Adrenal gland (tissue), 9 donors: ENCODE measurements at regions not wholly inside any gene's neighbourhood (a gene's known extent, or its start where the extent isn't known, plus 50 kb on each side); places are given as distances from the start of the nearest gene placed in this dataset.

Experiments used
- DNase-seq, 7 donors: peaks; one replicate each; pipeline ENCODE4 v3.0.0-alpha.2; 2019 to 2020
- H3K27ac ChIP-seq, 5 donors: fragments of 200-600 bp; sonication (generic) in 4 of 5; 1 replicate in 3 of 5; 2 replicates in 2 of 5; pipeline versions ENCODE4 v1.5.1 to v1.8.0; 2016 to 2020; ENCODE audit warnings: mild to moderate bottlenecking in 1 of 5
- H3K27me3 ChIP-seq: fragments of 200-600 bp; 2 replicates; pipeline ENCODE4 v1.8.0; 2021
- H3K36me3 ChIP-seq, 2 donors: fragments of 200-600 bp; replicated peaks in 1 of 2; 1 replicate in 1 of 2; 2 replicates in 1 of 2; pipeline versions ENCODE4 v1.5.1 to v1.8.0; 2018 to 2022
- H3K4me1 ChIP-seq, 2 donors: fragments of 200-600 bp; replicated peaks in 1 of 2; 1 replicate in 1 of 2; 2 replicates in 1 of 2; pipeline versions ENCODE4 v1.5.1 to v1.8.0; 2018 to 2021
- H3K4me3 ChIP-seq, 4 donors: fragments of 200-600 bp; sonication (generic) in 3 of 4; one replicate each; pipeline ENCODE4 v1.5.1; 2016 to 2018
- H3K9me3 ChIP-seq, 3 donors: fragments of 200-600 bp; sonication (generic) in 1 of 3; replicated peaks in 1 of 3; 1 replicate in 2 of 3; 2 replicates in 1 of 3; pipeline versions ENCODE4 v1.5.1 to v1.8.0; 2016 to 2021
- CTCF ChIP-seq, 6 experiments: fragments of 450-650 bp in 4 of 6; fragments of 200-600 bp in 2 of 6; sonication (generic) in 1 of 6; IDR thresholded peaks; 1 replicate in 5 of 6; 2 replicates in 1 of 6; pipeline versions ENCODE4 v1.5.1 to v1.8.0; 2016 to 2021; ENCODE audit warnings: antibody characterized with exemption in 6 of 6, mild to moderate bottlenecking in 2 of 6, moderate library complexity in 1 of 6
- POLR2A ChIP-seq, 2 donors: fragments of 450-650 bp; IDR thresholded peaks; one replicate each; pipeline ENCODE4 v1.6.1; 2017; ENCODE audit warnings: antibody characterized with exemption in 2 of 2, mild to moderate bottlenecking in 2 of 2, moderate library complexity in 1 of 2
- WGBS, 4 donors: extraction: QIAGEN DNeasy Blood & Tissue Kit in 2 of 4; methylation state at CpG; one replicate each; pipeline versions ENCODE4 v1.1.5 to v1.1.7; 2013 to 2017; 5-methylcytosine and 5-hydroxymethylcytosine counted together
- intact Hi-C, 2 donors: fragments of 100-400 bp; cut with DNase I; formaldehyde crosslinking; loops; one replicate each; pipeline versions ENCODE4 v1.14.1 to v1.15.0; 2022 to 2023
- donor health status: healthy with polysubstance abuse.
- donor health status: Bipolar disorder and iron deficiency.
- donor health status: DM: yes; HTN: yes; CAD: no.
- donor health status: DM: no; HTN: no; CAD: no.
- donor health status: DM: no; HTN: no; CAD: no.

- no peaks in the 10 kb centered on the region for H3K27me3 ChIP-seq
- H3K4me1 ChIP-seq: peaks cover 7 to 9% of the 10 kb centered on the region in 2 donors
- intact Hi-C loops: no loop called here
- peak overlapping the region in 1 of 4 donors; percentile 11 for H3K4me3 ChIP-seq
- no peak for TF ChIP-seq POLR2A (IDR thresholded peaks at IDR 0.05)
- no peak for TF ChIP-seq CTCF (IDR thresholded peaks at IDR 0.05)
- peak in 1 of 7 donors; percentile 8 for DNase-seq
- H3K9me3 ChIP-seq: no peaks in the 10 kb centered on the region
- no peaks in the 10 kb centered on the region for H3K36me3 ChIP-seq
- WGBS, 4 donors: 66 to 70% (median 69%) methylated on average over 6 of the region's 6 CpGs
- peak overlapping the region in 3 of 5 donors; percentile 14 to 41 (median 29) for H3K27ac ChIP-seq
These were observed 72.5 kb upstream of the MYLIP start for GRCh38 chr6:16056263-16056870.

- intact Hi-C loops: no loop called here
- TF ChIP-seq POLR2A (IDR thresholded peaks at IDR 0.05) (no peak), CTCF (IDR thresholded peaks at IDR 0.05) (no peak)
- Histone ChIP-seq H3K9me3 (no peaks in the 10 kb centered on the region), H3K27me3 (no peaks in the 10 kb centered on the region), H3K27ac (peak overlapping the region in 3 of 5 donors; percentile 14 to 41 (median 29)), H3K4me3 (peak overlapping the region in 1 of 4 donors; percentile 11), H3K36me3 (no peaks in the 10 kb centered on the region), H3K4me1 (peaks cover 7 to 9% of the 10 kb centered on the region in 2 donors)
- WGBS, 4 donors: 65 to 71% (median 69%) methylated on average over 4 of the region's 4 CpGs
- DNase-seq: no peak
These were observed 73.0 kb upstream of the MYLIP start for GRCh38 chr6:16055852-16056251.

GRCh38 chr6:16049168-16049567 lies 79.7 kb upstream of the MYLIP start:
- H3K27me3 ChIP-seq: no peaks in the 10 kb centered on the region
- no peaks in the 10 kb centered on the region for H3K36me3 ChIP-seq
- no peak overlapping the region for H3K27ac ChIP-seq
- no peak overlapping the region for H3K4me3 ChIP-seq
- intact Hi-C loops: no loop called here
- no peak for TF ChIP-seq CTCF (IDR thresholded peaks at IDR 0.05)
- no peak for TF ChIP-seq POLR2A (IDR thresholded peaks at IDR 0.05)
- H3K4me1 ChIP-seq: no peaks in the 10 kb centered on the region
- no peak for DNase-seq
- no peaks in the 10 kb centered on the region for H3K9me3 ChIP-seq

- no peaks in the 10 kb centered on the region for H3K36me3 ChIP-seq
- H3K4me1 ChIP-seq: peaks cover 0 to 8% of the 10 kb centered on the region in 2 donors
- no peak for TF ChIP-seq POLR2A (IDR thresholded peaks at IDR 0.05)
- TF ChIP-seq CTCF (IDR thresholded peaks at IDR 0.05): no peak
- H3K4me3 ChIP-seq: no peak overlapping the region
- WGBS, 4 donors: 90 to 98% (median 92%) methylated on average over 3 of the region's 3 CpGs
- H3K9me3 ChIP-seq: no peaks in the 10 kb centered on the region
- DNase-seq: no peak
- no peaks in the 10 kb centered on the region for H3K27me3 ChIP-seq
- intact Hi-C loops: no loop called here
- no peak overlapping the region for H3K27ac ChIP-seq
These were observed 80.7 kb upstream of the MYLIP start for GRCh38 chr6:16048221-16048620.
